HG03135 (cell line): ENCODE measurements at regions not wholly inside any gene's neighbourhood (a gene's known extent, or its start where the extent isn't known, plus 50 kb on each side); places are given as distances from the start of the nearest gene placed in this dataset.
"Not testable (repeated sequence)": the region's sequence is repeated elsewhere in the genome, so short reads cannot be mapped to it uniquely, and the experiment has no call there.

Experiments
- ATAC-seq: cut with Tn5 transposase; IDR thresholded peaks from one replicate; pipeline ENCODE4 v1.9.1; 2021; ENCODE audit warnings: mild to moderate bottlenecking, moderate library complexity; ENCODE audit not compliant: unreplicated experiment

GRCh38 chr2:21759819-21760218 lies 636.1 kb downstream of the TDRD15 start:
- no peak for ATAC-seq

- no peak for ATAC-seq
These were observed 637.6 kb downstream of the TDRD15 start for GRCh38 chr2:21761361-21761760.

GRCh38 chr2:21763501-21763900 lies 639.7 kb downstream of the TDRD15 start:
- ATAC-seq, result no peak

- ATAC-seq, result no peak
These were observed 647.0 kb downstream of the TDRD15 start for GRCh38 chr2:21770787-21771186.

GRCh38 chr2:21772624-21773023 lies 648.9 kb downstream of the TDRD15 start:
- ATAC-seq, result no peak

- ATAC-seq, result no peak
These were observed 649.4 kb downstream of the TDRD15 start for GRCh38 chr2:21773168-21773567.

GRCh38 chr2:21774691-21775368 lies 651.1 kb downstream of the TDRD15 start:
- ATAC-seq, result no peak

GRCh38 chr2:21779786-21780185 lies 656.0 kb downstream of the TDRD15 start:
- ATAC-seq, result no peak

- ATAC-seq, result no peak
These were observed 658.2 kb downstream of the TDRD15 start for GRCh38 chr2:21781962-21782361.

- no peak for ATAC-seq
These were observed 659.1 kb downstream of the TDRD15 start for GRCh38 chr2:21782866-21783265.

GRCh38 chr2:21787941-21788340 lies 664.2 kb downstream of the TDRD15 start:
- no peak for ATAC-seq

- ATAC-seq, result not testable (repeated sequence)
These were observed 666.5 kb downstream of the TDRD15 start for GRCh38 chr2:21790311-21790710.

- no peak for ATAC-seq
These were observed 668.8 kb downstream of the TDRD15 start for GRCh38 chr2:21792571-21792970.

- ATAC-seq, result no peak
These were observed 669.7 kb downstream of the TDRD15 start for GRCh38 chr2:21793461-21793860.

- no peak for ATAC-seq
These were observed 670.8 kb downstream of the TDRD15 start for GRCh38 chr2:21794611-21795010.

- no peak for ATAC-seq
These were observed 676.6 kb downstream of the TDRD15 start for GRCh38 chr2:21800356-21800755.

- no peak for ATAC-seq
These were observed 679.8 kb downstream of the TDRD15 start for GRCh38 chr2:21803550-21803949.

GRCh38 chr2:21804151-21804550 lies 680.4 kb downstream of the TDRD15 start:
- ATAC-seq, result no peak

- ATAC-seq, result no peak
These were observed 687.8 kb downstream of the TDRD15 start for GRCh38 chr2:21811541-21811940.

GRCh38 chr2:21812766-21813165 lies 689.0 kb downstream of the TDRD15 start:
- ATAC-seq, result no peak

GRCh38 chr2:21814588-21815149 lies 690.9 kb downstream of the TDRD15 start:
- no peak for ATAC-seq

- ATAC-seq, result no peak
These were observed 694.5 kb downstream of the TDRD15 start for GRCh38 chr2:21818212-21818795.
